Prostate gland (tissue), 2 donors: ENCODE measurements at regions not wholly inside any gene's neighbourhood (a gene's known extent, or its start where the extent isn't known, plus 50 kb on each side); places are given as distances from the start of the nearest gene placed in this dataset.

Experiments used
- DNase-seq: peaks from one replicate; pipeline ENCODE4 v3.0.0-alpha.2; 2019; ENCODE audit warnings: low spot score
- H3K27ac ChIP-seq, 2 donors: fragments of 200-600 bp; sonication (generic); 2 replicates each; pipeline ENCODE4 v1.5.1; 2017 to 2019
- H3K27me3 ChIP-seq: fragments of 200-600 bp; sonication (generic); replicated peaks from 2 replicates; pipeline ENCODE4 v1.5.1; 2019; ENCODE audit not compliant: insufficient read depth
- H3K36me3 ChIP-seq, 2 donors: fragments of 200-600 bp; sonication (generic); 1 replicate in 1 of 2; 2 replicates in 1 of 2; pipeline versions ENCODE4 v1.5.1 to v1.8.1; 2017 to 2019
- H3K4me1 ChIP-seq: fragments of 200-600 bp; sonication (generic); replicated peaks from 2 replicates; pipeline ENCODE4 v1.5.1; 2019
- H3K4me3 ChIP-seq, 2 donors: fragments of 200-600 bp; sonication (generic); 2 replicates each; pipeline ENCODE4 v1.5.1; 2017 to 2019
- H3K9me3 ChIP-seq: fragments of 200-600 bp; sonication (generic); 2 replicates; pipeline ENCODE4 v1.5.1; 2017
- POLR2A ChIP-seq: fragments of 450-650 bp; IDR thresholded peaks from one replicate; pipeline ENCODE4 v1.6.1; 2016; ENCODE audit warnings: antibody characterized with exemption, mild to moderate bottlenecking
- POLR2AphosphoS5 ChIP-seq: sonication (generic); formaldehyde crosslinking; IDR thresholded peaks from one replicate; pipeline ENCODE4 v1.6.1; 2017; ENCODE audit warnings: antibody characterized with exemption
- WGBS: methylation state at CpG from one replicate; pipeline ENCODE4 v1.1.5; 2018; 5-methylcytosine and 5-hydroxymethylcytosine counted together
- intact Hi-C: fragments of 100-400 bp; cut with DNase I; formaldehyde crosslinking; loops from one replicate; pipeline ENCODE4 v1.14.2; 2022
- TF ChIP-seq, protein P1 (sequence below), 4 experiments: fragments of 200-600 bp in 2 of 4; fragments of 450-650 bp in 2 of 4; sonication (generic) in 2 of 4; IDR thresholded peaks; 1 replicate in 3 of 4; 2 replicates in 1 of 4; pipeline ENCODE4 v1.5.1; 2016 to 2019; ENCODE audit warnings: antibody characterized with exemption in 4 of 4, mild to moderate bottlenecking in 2 of 4, moderate library complexity in 2 of 4

DNA sequence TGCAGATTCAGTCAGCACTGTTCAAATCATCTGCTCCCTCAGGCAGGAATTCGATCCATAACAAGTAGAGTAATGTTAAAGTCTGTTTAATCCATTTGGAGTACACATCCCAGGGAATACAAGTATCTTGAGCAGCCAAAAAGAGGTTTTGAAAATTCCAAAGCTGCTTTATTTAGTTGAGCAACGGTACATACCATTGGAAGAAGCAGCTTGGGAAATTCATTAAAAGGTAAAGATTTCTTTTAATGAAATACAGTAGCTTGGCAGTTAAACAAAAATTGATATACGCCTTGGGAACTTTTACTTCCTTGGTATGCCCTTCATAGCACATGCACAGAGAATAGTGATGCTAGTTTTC, 153.8 kb downstream of the LRIG3 start:
- intact Hi-C loops: no loop called here
- WGBS: 55% methylated on average over 3 of the region's 3 CpGs
- H3K27ac ChIP-seq: no peak overlapping the region

DNA sequence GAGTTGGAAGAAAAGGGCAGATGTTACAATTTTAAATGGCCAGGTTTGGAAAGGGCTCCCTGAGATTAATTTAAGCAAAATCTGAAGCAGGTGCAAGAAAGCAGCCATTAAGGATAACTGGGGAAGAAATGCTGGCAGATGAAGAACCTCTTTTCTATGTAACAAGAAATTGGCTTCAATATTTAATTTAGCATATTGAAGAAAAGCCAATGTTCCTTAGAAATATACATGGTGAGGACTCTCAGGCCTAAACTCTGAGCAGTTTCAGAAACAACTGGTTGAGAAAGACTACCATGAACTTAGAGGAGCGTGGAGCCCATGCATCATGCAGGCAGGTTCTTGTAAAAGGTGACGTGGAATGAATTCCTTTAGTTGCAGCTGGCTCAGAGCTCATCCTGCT, 152.8 kb downstream of the LRIG3 start:
- TF ChIP-seq, protein P1, sequence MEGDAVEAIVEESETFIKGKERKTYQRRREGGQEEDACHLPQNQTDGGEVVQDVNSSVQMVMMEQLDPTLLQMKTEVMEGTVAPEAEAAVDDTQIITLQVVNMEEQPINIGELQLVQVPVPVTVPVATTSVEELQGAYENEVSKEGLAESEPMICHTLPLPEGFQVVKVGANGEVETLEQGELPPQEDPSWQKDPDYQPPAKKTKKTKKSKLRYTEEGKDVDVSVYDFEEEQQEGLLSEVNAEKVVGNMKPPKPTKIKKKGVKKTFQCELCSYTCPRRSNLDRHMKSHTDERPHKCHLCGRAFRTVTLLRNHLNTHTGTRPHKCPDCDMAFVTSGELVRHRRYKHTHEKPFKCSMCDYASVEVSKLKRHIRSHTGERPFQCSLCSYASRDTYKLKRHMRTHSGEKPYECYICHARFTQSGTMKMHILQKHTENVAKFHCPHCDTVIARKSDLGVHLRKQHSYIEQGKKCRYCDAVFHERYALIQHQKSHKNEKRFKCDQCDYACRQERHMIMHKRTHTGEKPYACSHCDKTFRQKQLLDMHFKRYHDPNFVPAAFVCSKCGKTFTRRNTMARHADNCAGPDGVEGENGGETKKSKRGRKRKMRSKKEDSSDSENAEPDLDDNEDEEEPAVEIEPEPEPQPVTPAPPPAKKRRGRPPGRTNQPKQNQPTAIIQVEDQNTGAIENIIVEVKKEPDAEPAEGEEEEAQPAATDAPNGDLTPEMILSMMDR (IDR thresholded peaks at IDR 0.05): no peak
- TF ChIP-seq POLR2A (no peak), POLR2AphosphoS5 (no peak)
- H3K27ac ChIP-seq: no peak overlapping the region
- no peaks in the 10 kb centered on the region for H3K36me3 ChIP-seq
- H3K9me3 ChIP-seq: no peaks in the 10 kb centered on the region
- no peak overlapping the region for H3K4me3 ChIP-seq
- H3K27me3 ChIP-seq: no peaks in the 10 kb centered on the region
- 74% methylated on average over 2 of the region's 2 CpGs for WGBS
- H3K4me1 ChIP-seq: no peaks in the 10 kb centered on the region
- intact Hi-C loops: no loop called here
- DNase-seq: no peak

More for the DNA sequence above, 153.8 kb downstream of the LRIG3 start:
- Histone ChIP-seq H3K36me3 (no peaks in the 10 kb centered on the region), H3K27me3 (no peaks in the 10 kb centered on the region), H3K4me1 (no peaks in the 10 kb centered on the region), H3K4me3 (no peak overlapping the region), H3K9me3 (no peaks in the 10 kb centered on the region)
- no peak for DNase-seq
- TF ChIP-seq POLR2A (no peak), POLR2AphosphoS5 (no peak)
- TF ChIP-seq, protein P1 (IDR thresholded peaks at IDR 0.05): no peak

DNA sequence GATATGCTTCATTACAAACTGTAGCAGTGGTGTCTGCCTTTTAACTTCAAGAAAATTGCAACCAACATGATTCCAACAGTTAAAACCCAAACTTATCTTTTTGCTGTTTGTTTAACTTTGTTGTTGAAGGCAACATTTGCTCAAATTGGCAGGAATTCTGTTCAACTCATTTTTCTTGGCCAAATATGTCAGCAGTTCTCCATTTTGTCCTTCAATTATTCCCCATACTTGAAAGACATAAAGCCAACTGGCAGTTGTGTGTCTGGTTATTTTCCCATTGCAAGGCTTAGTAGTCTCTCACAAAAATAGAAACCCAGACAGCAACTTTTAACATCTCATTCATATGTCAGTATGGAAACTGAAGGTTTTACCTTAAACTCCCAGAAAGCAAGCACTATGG, 146.3 kb downstream of the LRIG3 start:
- Histone ChIP-seq H3K4me1 (no peaks in the 10 kb centered on the region), H3K27me3 (no peaks in the 10 kb centered on the region), H3K9me3 (no peaks in the 10 kb centered on the region), H3K27ac (no peak overlapping the region), H3K4me3 (no peak overlapping the region), H3K36me3 (no peaks in the 10 kb centered on the region)
- no peak for TF ChIP-seq POLR2AphosphoS5
- no peak for TF ChIP-seq POLR2A
- TF ChIP-seq, protein P1 (IDR thresholded peaks at IDR 0.05): no peak
- DNase-seq: no peak
- intact Hi-C loops: no loop called here

DNA sequence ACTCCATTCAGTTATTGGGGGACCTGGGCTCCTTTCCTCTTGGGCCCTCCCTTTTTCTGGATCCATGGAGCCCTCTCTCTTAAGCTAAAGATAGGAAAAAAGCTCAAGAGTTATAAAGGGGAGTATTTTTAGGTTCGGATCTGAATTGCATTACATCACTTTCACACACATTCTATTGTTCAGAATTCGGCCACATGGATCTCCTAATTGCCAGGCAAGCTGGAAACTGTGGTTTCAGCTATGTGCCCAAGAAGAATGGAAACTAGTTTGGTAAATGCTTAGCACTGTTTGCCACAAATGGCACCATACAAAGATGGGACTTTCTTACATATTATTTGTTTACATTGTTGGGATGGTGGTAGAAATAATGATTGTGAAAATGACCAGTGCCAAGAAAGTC, 145.6 kb downstream of the LRIG3 start:
- H3K4me1 ChIP-seq: no peaks in the 10 kb centered on the region
- intact Hi-C loops: no loop called here

DNA sequence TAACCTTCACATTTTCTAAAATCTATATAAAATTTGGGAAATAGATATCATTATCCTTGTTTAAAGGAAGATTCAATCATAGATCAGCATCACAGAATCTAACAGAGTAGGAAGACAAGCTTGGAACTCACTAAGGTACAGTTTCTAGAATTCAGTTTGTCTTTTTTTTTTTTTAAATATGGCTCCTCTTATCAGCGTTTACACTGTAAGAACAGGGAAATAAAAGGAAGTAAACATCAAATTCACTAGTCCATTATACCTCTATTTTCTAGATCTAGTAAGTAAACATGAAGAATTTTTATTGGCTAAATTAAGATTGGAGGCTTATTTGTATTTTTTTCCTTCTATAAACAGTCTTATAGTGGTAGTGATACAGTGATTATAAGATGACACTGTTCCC, 144.9 kb downstream of the LRIG3 start:
- no peaks in the 10 kb centered on the region for H3K4me1 ChIP-seq
- no peaks in the 10 kb centered on the region for H3K36me3 ChIP-seq
- no peak for TF ChIP-seq POLR2A
- TF ChIP-seq POLR2AphosphoS5: no peak
- TF ChIP-seq, protein P1 (IDR thresholded peaks at IDR 0.05): no peak
- no peak overlapping the region for H3K27ac ChIP-seq
- H3K4me3 ChIP-seq: no peak overlapping the region
- intact Hi-C loops: no loop called here
- DNase-seq: no peak
- WGBS: 44% methylated on average over 1 of the region's 1 CpG
- no peaks in the 10 kb centered on the region for H3K9me3 ChIP-seq
- H3K27me3 ChIP-seq: no peaks in the 10 kb centered on the region

More for the DNA sequence above, 145.6 kb downstream of the LRIG3 start:
- no peaks in the 10 kb centered on the region for H3K27me3 ChIP-seq
- H3K9me3 ChIP-seq: no peaks in the 10 kb centered on the region
- no peak overlapping the region for H3K27ac ChIP-seq
- WGBS: 82% methylated on average over 2 of the region's 2 CpGs
- no peaks in the 10 kb centered on the region for H3K36me3 ChIP-seq
- no peak overlapping the region for H3K4me3 ChIP-seq
- TF ChIP-seq POLR2A (no peak), POLR2AphosphoS5 (no peak)
- TF ChIP-seq, protein P1 (IDR thresholded peaks at IDR 0.05): no peak
- no peak for DNase-seq
